MCF 10A (cell line): ENCODE measurements at regions not wholly inside any gene's neighbourhood (a gene's known extent, or its start where the extent isn't known, plus 50 kb on each side); places are given as distances from the start of the nearest gene placed in this dataset.
"Not testable (repeated sequence)": the region's sequence is repeated elsewhere in the genome, so short reads cannot be mapped to it uniquely, and the experiment has no call there.

Experiments
- BruUV-seq: library from RNA; stranded (reverse); fragments of 400-500 nt; replicated peaks from 2 replicates; lab custom pipeline; 2021; lab: Mats Ljungman, UMichigan
- CTCF ChIA-PET: fragments of 300-600 bp; sonication (Branson Sonifier 250); formaldehyde crosslinking; extraction: SDS; loops from one replicate; lab custom pipeline; 2021; ENCODE audit warnings: antibody characterized with exemption, inconsistent platforms; lab: Yijun Ruan, JAX
- POLR2A ChIA-PET: fragments of 300-600, 350-650 bp; sonication (Branson Sonifier 250); formaldehyde crosslinking; extraction: SDS; loops from one replicate; lab custom pipeline; 2020; ENCODE audit warnings: antibody characterized with exemption, inconsistent platforms; lab: Yijun Ruan, JAX
- DNase-seq: peaks from one replicate; pipeline ENCODE4 v3.0.0-alpha.2; 2018; ENCODE audit not compliant: unreplicated experiment
- H3K27ac Mint-ChIP-seq: one replicate; pipeline ENCODE4 v1.8.0; 2022; ENCODE audit warnings: mild to moderate bottlenecking, low read depth, mixed read lengths; ENCODE audit not compliant: unreplicated experiment
- H3K27me3 Mint-ChIP-seq: one replicate; pipeline ENCODE4 v1.8.0; 2022; ENCODE audit warnings: mixed read lengths; ENCODE audit not compliant: insufficient read depth, unreplicated experiment
- H3K36me3 Mint-ChIP-seq: one replicate; pipeline ENCODE4 v1.8.0; 2022; ENCODE audit warnings: mild to moderate bottlenecking, moderate library complexity, mixed read lengths; ENCODE audit not compliant: insufficient read depth, unreplicated experiment
- H3K4me1 Mint-ChIP-seq: one replicate; pipeline ENCODE4 v1.8.0; 2022; ENCODE audit warnings: mixed read lengths; ENCODE audit not compliant: insufficient read depth, unreplicated experiment
- H3K4me3 Mint-ChIP-seq: one replicate; pipeline ENCODE4 v1.8.0; 2022; ENCODE audit warnings: mild to moderate bottlenecking, moderate library complexity, mixed read lengths; ENCODE audit not compliant: unreplicated experiment
- H3K9me3 Mint-ChIP-seq: one replicate; pipeline ENCODE4 v1.8.0; 2022; ENCODE audit warnings: mixed read lengths; ENCODE audit not compliant: unreplicated experiment
- intact Hi-C: fragments of 100-400 bp; cut with micrococcal nuclease; formaldehyde crosslinking; loops from 2 replicates; pipeline ENCODE4 v1.14.1; 2022
- TF ChIP-seq, protein P1 (sequence below): fragments of 200-600 bp; IDR thresholded peaks from one replicate; pipeline ENCODE4 v1.8.0; 2022; ENCODE audit warnings: antibody characterized with exemption, mild to moderate bottlenecking; ENCODE audit not compliant: unreplicated experiment

GRCh38 chr11:101705972-101706371 lies 122.2 kb upstream of the TRPC6 start:
- DNase-seq, result no peak
- ChIA-PET CTCF (interaction anchor here (0.8 kb wide), 1 partner anchor 133 kb away, joined by 3 read pairs; no protein-coding TSS in a partner anchor), POLR2A (interaction anchor here (0.6 to 1.2 kb wide), 3 partner anchors 12 to 227 kb away, joined by 3 to 4 read pairs (median 4); no protein-coding TSS in a partner anchor)
- H3K4me1 Mint-ChIP-seq, result peaks cover 9% of the 10 kb centered on the region
- no peaks in the 10 kb centered on the region for H3K27me3 Mint-ChIP-seq
- H3K4me3 Mint-ChIP-seq, result no peak overlapping the region
- TF ChIP-seq, protein P1, sequence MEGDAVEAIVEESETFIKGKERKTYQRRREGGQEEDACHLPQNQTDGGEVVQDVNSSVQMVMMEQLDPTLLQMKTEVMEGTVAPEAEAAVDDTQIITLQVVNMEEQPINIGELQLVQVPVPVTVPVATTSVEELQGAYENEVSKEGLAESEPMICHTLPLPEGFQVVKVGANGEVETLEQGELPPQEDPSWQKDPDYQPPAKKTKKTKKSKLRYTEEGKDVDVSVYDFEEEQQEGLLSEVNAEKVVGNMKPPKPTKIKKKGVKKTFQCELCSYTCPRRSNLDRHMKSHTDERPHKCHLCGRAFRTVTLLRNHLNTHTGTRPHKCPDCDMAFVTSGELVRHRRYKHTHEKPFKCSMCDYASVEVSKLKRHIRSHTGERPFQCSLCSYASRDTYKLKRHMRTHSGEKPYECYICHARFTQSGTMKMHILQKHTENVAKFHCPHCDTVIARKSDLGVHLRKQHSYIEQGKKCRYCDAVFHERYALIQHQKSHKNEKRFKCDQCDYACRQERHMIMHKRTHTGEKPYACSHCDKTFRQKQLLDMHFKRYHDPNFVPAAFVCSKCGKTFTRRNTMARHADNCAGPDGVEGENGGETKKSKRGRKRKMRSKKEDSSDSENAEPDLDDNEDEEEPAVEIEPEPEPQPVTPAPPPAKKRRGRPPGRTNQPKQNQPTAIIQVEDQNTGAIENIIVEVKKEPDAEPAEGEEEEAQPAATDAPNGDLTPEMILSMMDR, result no peak
- no TSS peak for BruUV-seq
- intact Hi-C loops, result no loop called here
- H3K9me3 Mint-ChIP-seq, result no peaks in the 10 kb centered on the region
- H3K36me3 Mint-ChIP-seq, result no peaks in the 10 kb centered on the region
- peak overlapping the region; percentile 87 for H3K27ac Mint-ChIP-seq

DNA sequence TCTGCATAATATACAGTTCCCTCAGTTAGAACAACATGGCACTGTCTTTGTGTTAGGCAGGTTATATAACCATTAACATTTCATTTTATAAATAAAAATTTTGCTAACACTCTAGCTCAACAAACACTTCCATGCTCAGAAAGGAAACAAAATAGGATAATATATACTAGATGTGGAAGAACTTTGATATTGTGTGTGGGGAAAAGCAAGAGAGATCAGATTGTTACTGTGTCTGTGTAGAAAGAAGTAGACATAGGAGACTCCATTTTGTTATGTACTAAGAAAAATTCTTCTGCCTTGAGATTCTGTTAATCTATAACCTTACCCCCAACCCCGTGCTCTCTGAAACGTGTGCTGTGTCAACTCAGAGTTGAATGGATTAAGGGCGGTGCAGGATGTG lies 111.1 kb upstream of the TRPC6 start:
- H3K27me3 Mint-ChIP-seq, H3K4me1 Mint-ChIP-seq, H3K4me3 Mint-ChIP-seq, POLR2A ChIA-PET, DNase-seq, BruUV-seq, H3K36me3 Mint-ChIP-seq, H3K9me3 Mint-ChIP-seq, H3K27ac Mint-ChIP-seq, intact Hi-C loops: not testable (repeated sequence)
- CTCF ChIA-PET, result interaction anchor here (1.2 kb wide), 1 partner anchor 23 kb away, joined by 3 read pairs; no protein-coding TSS in a partner anchor

DNA sequence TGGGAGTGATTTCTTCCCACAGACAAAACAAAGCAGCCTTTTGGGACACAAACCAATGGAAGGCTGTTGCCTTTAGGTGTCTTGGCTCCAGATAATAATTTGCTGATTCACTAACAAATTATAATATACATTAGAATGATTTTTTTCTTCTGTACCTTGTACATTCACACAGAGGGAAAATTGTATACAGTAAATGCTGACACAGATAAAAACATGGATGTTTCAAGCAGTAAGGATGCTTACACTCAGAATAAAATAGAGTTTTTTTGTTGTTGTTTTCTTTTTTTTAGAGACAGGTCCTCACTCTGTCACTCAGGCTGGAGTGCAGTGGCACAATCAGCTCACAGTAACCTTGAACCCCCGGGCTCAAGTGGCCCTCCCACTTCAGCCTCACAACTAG lies 109.2 kb upstream of the TRPC6 start:
- H3K36me3 Mint-ChIP-seq, result no peaks in the 10 kb centered on the region
- DNase-seq, result no peak
- CTCF ChIA-PET, result interaction anchor here (1.2 kb wide), 1 partner anchor 35 kb away, joined by 4 read pairs; no protein-coding TSS in a partner anchor
- H3K4me3 Mint-ChIP-seq, result no peak overlapping the region
- peaks cover 17% of the 10 kb centered on the region for H3K9me3 Mint-ChIP-seq
- H3K27ac Mint-ChIP-seq, result no peak overlapping the region
- intact Hi-C loops, result no loop called here
- peaks cover 6% of the 10 kb centered on the region for H3K4me1 Mint-ChIP-seq
- POLR2A ChIA-PET, result no interaction called here
- no peaks in the 10 kb centered on the region for H3K27me3 Mint-ChIP-seq
- BruUV-seq, result no TSS peak
- TF ChIP-seq, protein P1, result no peak

DNA sequence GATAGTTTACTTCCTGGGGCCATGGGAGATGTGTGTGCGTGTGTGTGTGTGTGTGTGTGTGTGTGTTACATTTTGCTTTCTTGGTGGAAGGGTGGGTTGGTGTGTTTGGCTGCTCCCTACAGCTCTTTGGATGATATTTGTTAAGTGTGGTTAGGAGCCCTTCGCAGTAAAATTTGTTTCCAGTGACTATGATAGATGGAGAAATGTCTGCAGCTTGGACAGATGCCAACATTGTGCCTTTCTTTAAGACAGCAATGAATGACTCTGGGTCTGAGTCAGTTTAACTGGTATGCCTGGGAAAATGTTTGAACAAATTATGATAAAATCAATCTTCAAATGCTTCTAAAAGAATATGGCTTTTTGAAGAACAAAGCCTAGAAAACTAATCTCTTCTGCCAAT lies 102.7 kb upstream of the TRPC6 start:
- intact Hi-C loops, result no loop called here
- TF ChIP-seq, protein P1, result no peak
- Mint-ChIP-seq H3K27me3 (no peaks in the 10 kb centered on the region), H3K27ac (peak overlapping the region; percentile 55), H3K36me3 (peaks cover 6% of the 10 kb centered on the region), H3K4me1 (peaks cover 30% of the 10 kb centered on the region), H3K4me3 (no peak overlapping the region), H3K9me3 (peaks cover 17% of the 10 kb centered on the region)
- no TSS peak for BruUV-seq
- CTCF ChIA-PET, result no interaction called here
- POLR2A ChIA-PET, result interaction anchor here (0.9 to 1.0 kb wide), 2 partner anchors 9 to 14 kb away, joined by 3 to 4 read pairs; no protein-coding TSS in a partner anchor
- DNase-seq, result peak; percentile 88
